KMS-11 (cell line): ENCODE measurements at regions not wholly inside any gene's neighbourhood (a gene's known extent, or its start where the extent isn't known, plus 50 kb on each side); places are given as distances from the start of the nearest gene placed in this dataset.

Source experiments
- H2AFZ ChIP-seq: fragments of 200-600 bp; sonication (generic); 2 replicates; pipeline ENCODE4 v1.6.1; 2016; ENCODE audit warnings: antibody characterized with exemption, mixed run types, low read depth
- H3K27ac ChIP-seq: fragments of 200-600 bp; sonication (generic); 2 replicates; pipeline ENCODE4 v1.6.1; 2016; ENCODE audit warnings: mild to moderate bottlenecking, mixed run types
- H3K27me3 ChIP-seq: fragments of 200-600 bp; sonication (generic); 2 replicates; pipeline ENCODE4 v1.6.1; 2017; ENCODE audit warnings: mild to moderate bottlenecking, low read depth, mixed run types, moderate library complexity; ENCODE audit not compliant: insufficient read depth
- H3K36me3 ChIP-seq: fragments of 200-600 bp; sonication (generic); 2 replicates; pipeline ENCODE4 v1.6.1; 2017; ENCODE audit warnings: mild to moderate bottlenecking, mixed run types; ENCODE audit not compliant: insufficient read depth
- H3K4me1 ChIP-seq: fragments of 200-600 bp; sonication (generic); 2 replicates; pipeline ENCODE4 v1.6.1; 2016; ENCODE audit warnings: mild to moderate bottlenecking, low read depth, mixed run types; ENCODE audit not compliant: poor library complexity, severe bottlenecking
- H3K4me2 ChIP-seq: fragments of 200-600 bp; sonication (generic); 2 replicates; pipeline ENCODE4 v1.7.0; 2016; ENCODE audit warnings: mild to moderate bottlenecking, mixed run types
- H3K4me3 ChIP-seq: fragments of 200-600 bp; sonication (generic); IDR thresholded peaks from 2 replicates; pipeline ENCODE4 v1.6.1; 2017; ENCODE audit warnings: low read depth, low read length, mixed read lengths; ENCODE audit not compliant: insufficient read depth
- H3K79me2 ChIP-seq: fragments of 200-600 bp; sonication (generic); 2 replicates; pipeline ENCODE4 v1.6.1; 2016; ENCODE audit warnings: low read depth, mixed run types; ENCODE audit not compliant: insufficient read depth
- H3K9ac ChIP-seq: fragments of 200-600 bp; sonication (generic); 2 replicates; pipeline ENCODE4 v1.6.1; 2016; ENCODE audit warnings: mild to moderate bottlenecking, mixed run types
- H4K20me1 ChIP-seq: fragments of 200-600 bp; sonication (generic); 2 replicates; pipeline ENCODE4 v1.6.1; 2016; ENCODE audit warnings: mild to moderate bottlenecking, mixed run types; ENCODE audit not compliant: insufficient read depth
- TF ChIP-seq, protein P1 (sequence below): fragments of 200-600 bp; sonication (generic); conservative IDR thresholded peaks from 2 replicates; pipeline ENCODE4 v1.6.1; 2017; ENCODE audit warnings: low read depth, mild to moderate bottlenecking, antibody characterized with exemption, low read length, moderate library complexity, mixed read lengths

DNA sequence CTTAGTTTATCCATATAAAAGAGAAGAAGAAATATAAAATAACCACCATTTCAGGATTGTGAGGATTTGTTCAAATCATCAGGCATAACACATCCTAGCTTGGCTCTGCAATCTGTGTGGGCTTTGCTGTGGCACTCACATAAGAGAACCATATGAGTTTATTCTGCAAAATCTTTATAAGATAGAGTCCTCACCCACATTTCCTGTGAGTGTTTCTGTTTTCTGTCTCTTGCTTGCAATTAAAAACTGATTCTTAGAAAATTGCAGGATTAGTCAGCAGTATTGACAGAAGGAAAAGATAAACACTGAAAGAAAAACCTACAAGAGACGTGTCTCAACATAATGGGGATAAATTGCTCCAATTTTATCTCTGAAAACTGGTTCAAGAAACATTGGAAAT lies 258.5 kb downstream of the RND3 start:
- no peaks in the 10 kb centered on the region for H4K20me1 ChIP-seq
- no peak overlapping the region for H2AFZ ChIP-seq
- no peaks in the 10 kb centered on the region for H3K36me3 ChIP-seq
- no peak overlapping the region for H3K27ac ChIP-seq
- TF ChIP-seq, protein P1, sequence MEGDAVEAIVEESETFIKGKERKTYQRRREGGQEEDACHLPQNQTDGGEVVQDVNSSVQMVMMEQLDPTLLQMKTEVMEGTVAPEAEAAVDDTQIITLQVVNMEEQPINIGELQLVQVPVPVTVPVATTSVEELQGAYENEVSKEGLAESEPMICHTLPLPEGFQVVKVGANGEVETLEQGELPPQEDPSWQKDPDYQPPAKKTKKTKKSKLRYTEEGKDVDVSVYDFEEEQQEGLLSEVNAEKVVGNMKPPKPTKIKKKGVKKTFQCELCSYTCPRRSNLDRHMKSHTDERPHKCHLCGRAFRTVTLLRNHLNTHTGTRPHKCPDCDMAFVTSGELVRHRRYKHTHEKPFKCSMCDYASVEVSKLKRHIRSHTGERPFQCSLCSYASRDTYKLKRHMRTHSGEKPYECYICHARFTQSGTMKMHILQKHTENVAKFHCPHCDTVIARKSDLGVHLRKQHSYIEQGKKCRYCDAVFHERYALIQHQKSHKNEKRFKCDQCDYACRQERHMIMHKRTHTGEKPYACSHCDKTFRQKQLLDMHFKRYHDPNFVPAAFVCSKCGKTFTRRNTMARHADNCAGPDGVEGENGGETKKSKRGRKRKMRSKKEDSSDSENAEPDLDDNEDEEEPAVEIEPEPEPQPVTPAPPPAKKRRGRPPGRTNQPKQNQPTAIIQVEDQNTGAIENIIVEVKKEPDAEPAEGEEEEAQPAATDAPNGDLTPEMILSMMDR: no peak
- no peaks in the 10 kb centered on the region for H3K4me1 ChIP-seq
- H3K4me3 ChIP-seq: no peak overlapping the region
- H3K9ac ChIP-seq: no peak overlapping the region
- no peaks in the 10 kb centered on the region for H3K27me3 ChIP-seq
- no peaks in the 10 kb centered on the region for H3K79me2 ChIP-seq
- H3K4me2 ChIP-seq: no peak overlapping the region

DNA sequence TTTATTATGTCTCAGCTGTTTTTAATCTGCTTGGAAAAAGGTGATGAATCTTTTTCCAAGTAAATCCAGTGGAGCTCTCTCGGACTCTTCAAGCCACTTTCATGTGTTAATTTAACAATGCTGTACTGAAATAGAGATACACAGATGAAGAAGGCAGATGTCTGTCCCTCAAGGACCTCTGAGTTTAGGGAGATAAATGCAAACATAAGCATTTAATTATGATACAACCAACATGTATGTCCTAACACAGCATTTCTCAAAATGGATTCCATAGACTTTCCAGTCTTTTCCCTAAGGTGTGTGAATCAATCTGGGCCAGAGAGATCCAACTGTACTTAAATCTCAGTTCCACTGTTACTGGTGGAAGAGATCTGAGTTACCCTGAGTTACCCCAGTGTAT lies 262.4 kb downstream of the RND3 start:
- Histone ChIP-seq H3K4me1 (no peaks in the 10 kb centered on the region), H3K79me2 (no peaks in the 10 kb centered on the region), H3K9ac (no peak overlapping the region), H4K20me1 (no peaks in the 10 kb centered on the region), H2AFZ (no peak overlapping the region), H3K4me2 (no peak overlapping the region), H3K27ac (no peak overlapping the region), H3K4me3 (no peak overlapping the region), H3K36me3 (no peaks in the 10 kb centered on the region), H3K27me3 (no peaks in the 10 kb centered on the region)
- TF ChIP-seq, protein P1: no peak

DNA sequence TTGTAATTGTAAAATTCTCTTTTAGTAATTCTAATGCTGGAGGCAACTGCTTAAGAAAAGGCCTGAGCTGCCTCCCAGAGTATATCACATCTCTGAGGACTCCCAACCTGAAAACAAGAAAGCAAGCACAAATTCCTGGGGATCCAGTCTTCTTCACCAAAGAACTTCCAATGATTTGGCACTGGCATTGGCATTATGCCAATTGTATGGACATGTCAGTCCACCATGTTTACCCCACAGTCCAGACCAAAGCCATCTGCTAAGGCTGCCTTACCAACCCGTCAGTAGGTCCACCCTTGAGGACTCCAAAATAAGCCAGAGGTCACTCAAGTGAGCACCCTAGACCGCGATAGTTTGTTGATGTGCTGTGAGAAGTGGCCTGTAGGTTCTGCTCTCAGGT lies 263.1 kb downstream of the RND3 start:
- no peaks in the 10 kb centered on the region for H3K79me2 ChIP-seq
- H3K27me3 ChIP-seq: no peaks in the 10 kb centered on the region
- H3K9ac ChIP-seq: no peak overlapping the region
- H3K27ac ChIP-seq: no peak overlapping the region
- no peaks in the 10 kb centered on the region for H3K36me3 ChIP-seq
- no peak overlapping the region for H3K4me2 ChIP-seq
- H3K4me3 ChIP-seq: no peak overlapping the region
- no peaks in the 10 kb centered on the region for H4K20me1 ChIP-seq
- no peaks in the 10 kb centered on the region for H3K4me1 ChIP-seq
- no peak overlapping the region for H2AFZ ChIP-seq
- TF ChIP-seq, protein P1: no peak

DNA sequence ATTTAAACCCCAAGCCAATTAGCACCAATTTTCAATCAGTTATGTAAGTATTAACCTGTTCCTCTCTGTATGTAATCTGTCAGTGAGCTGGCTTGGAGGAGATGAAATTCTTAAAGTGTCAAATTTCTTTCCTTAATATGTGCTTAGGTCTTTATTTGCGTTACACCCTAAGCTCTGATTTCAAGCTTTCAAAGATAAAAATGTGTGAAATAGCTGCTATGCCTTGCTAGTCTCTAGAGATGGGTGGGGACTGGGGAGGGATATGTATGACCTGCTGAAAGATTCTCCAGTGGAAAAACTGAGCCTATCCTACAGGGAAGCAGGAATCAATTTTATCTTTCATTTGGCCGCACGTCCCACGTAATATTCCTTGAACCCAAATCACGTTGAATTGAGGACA lies 264.5 kb downstream of the RND3 start:
- no peak overlapping the region for H3K27ac ChIP-seq
- no peak overlapping the region for H3K4me3 ChIP-seq
- no peaks in the 10 kb centered on the region for H3K27me3 ChIP-seq
- H2AFZ ChIP-seq: no peak overlapping the region
- no peak overlapping the region for H3K4me2 ChIP-seq
- H3K4me1 ChIP-seq: no peaks in the 10 kb centered on the region
- no peaks in the 10 kb centered on the region for H3K79me2 ChIP-seq
- TF ChIP-seq, protein P1: no peak
- no peaks in the 10 kb centered on the region for H3K36me3 ChIP-seq
- H4K20me1 ChIP-seq: no peaks in the 10 kb centered on the region
- H3K9ac ChIP-seq: no peak overlapping the region

DNA sequence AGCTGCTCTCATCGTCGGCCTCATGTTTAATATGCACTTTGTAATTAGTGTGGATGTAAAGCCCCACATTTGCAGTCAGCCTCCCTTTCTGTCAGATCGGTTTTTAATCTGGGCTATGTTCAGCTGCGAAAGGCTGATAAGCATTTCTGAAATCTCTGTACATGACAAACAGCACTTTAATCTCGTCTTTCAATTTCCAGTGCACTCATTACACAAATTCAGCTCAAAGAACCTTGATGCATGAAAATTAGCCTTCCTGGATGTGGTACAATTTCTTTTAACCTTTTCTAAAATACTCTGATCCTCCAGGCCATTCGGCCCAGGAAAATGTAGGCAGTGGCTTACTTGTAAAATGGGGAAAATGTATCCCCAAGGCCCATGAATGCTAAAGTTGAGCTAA lies 265.1 kb downstream of the RND3 start:
- H4K20me1 ChIP-seq: no peaks in the 10 kb centered on the region
- H3K27ac ChIP-seq: no peak overlapping the region
- H3K36me3 ChIP-seq: no peaks in the 10 kb centered on the region
- no peaks in the 10 kb centered on the region for H3K27me3 ChIP-seq
- H2AFZ ChIP-seq: no peak overlapping the region
- no peak overlapping the region for H3K4me2 ChIP-seq
- no peaks in the 10 kb centered on the region for H3K4me1 ChIP-seq
- no peak overlapping the region for H3K4me3 ChIP-seq
- H3K9ac ChIP-seq: no peak overlapping the region
- no peaks in the 10 kb centered on the region for H3K79me2 ChIP-seq
- TF ChIP-seq, protein P1: no peak
